ENCODE measurements at regions not wholly inside any gene's neighbourhood (a gene's known extent, or its start where the extent isn't known, plus 50 kb on each side); places are given as distances from the start of the nearest gene placed in this dataset.

DNA sequence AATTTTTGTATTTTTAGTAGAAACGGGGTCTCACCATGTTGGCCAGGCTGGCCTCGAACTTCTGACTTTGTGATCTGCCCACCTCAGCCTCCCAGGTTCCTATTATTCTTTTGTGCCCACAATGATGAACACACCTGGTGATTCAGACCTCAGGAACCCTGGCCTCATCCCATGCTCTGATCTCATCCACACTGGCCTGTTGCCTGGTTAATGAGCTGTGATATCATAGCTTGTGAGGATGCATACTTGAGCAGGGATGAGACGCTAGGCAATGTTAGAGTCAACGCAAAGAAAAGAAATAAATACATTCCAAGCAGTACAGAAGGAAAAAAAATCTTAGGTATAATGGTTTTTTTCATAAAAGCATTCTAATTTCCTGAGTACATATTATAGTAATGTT, 82.4 kb upstream of the RNF32 start:
- H3K27ac Mint-ChIP-seq (ENCODE audit: unreplicated experiment), result no peak overlapping the region
- BruUV-seq (replicated peaks), result no TSS peak

DNA sequence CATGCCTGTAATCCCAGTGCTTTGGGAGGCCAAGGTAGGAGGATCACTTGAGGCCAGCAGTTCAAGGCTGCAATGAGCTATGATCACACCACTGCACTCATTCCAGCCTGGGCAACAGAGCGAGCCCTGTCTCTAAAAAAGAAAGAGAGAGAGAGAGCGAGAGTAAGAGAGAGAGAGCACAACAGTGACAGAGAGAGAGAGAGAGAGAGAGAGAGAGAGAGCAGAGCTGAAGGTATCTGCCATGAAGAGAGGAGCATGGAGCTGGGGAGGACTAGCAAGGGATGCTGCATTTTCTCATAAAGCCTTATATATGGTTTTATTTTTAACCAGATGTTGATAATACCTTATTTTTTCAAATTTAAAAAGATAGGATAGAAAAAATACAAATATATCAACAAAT, 84.5 kb upstream of the RNF32 start:
- intact Hi-C loops (cut with micrococcal nuclease; ENCODE audit: unreplicated experiment), result no loop called here
- Mint-ChIP-seq H3K9me3 (ENCODE audit: low read depth, unreplicated experiment) (no peaks in the 10 kb centered on the region), H3K4me3 (ENCODE audit: low read depth, unreplicated experiment) (no peak overlapping the region), H3K36me3 (ENCODE audit: insufficient read depth, unreplicated experiment) (no peaks in the 10 kb centered on the region), H3K27me3 (ENCODE audit: unreplicated experiment) (peaks cover 3% of the 10 kb centered on the region), H3K27ac (ENCODE audit: unreplicated experiment) (no peak overlapping the region), H3K4me1 (ENCODE audit: low read depth, unreplicated experiment) (no peaks in the 10 kb centered on the region)
- TF ChIP-seq, protein P1, sequence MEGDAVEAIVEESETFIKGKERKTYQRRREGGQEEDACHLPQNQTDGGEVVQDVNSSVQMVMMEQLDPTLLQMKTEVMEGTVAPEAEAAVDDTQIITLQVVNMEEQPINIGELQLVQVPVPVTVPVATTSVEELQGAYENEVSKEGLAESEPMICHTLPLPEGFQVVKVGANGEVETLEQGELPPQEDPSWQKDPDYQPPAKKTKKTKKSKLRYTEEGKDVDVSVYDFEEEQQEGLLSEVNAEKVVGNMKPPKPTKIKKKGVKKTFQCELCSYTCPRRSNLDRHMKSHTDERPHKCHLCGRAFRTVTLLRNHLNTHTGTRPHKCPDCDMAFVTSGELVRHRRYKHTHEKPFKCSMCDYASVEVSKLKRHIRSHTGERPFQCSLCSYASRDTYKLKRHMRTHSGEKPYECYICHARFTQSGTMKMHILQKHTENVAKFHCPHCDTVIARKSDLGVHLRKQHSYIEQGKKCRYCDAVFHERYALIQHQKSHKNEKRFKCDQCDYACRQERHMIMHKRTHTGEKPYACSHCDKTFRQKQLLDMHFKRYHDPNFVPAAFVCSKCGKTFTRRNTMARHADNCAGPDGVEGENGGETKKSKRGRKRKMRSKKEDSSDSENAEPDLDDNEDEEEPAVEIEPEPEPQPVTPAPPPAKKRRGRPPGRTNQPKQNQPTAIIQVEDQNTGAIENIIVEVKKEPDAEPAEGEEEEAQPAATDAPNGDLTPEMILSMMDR (IDR thresholded peaks at IDR 0.05; ENCODE audit: unreplicated experiment), result no peak
- no TSS peak for BruUV-seq (replicated peaks)
- CTCF ChIA-PET, result no interaction called here
- DNase-seq, result no peak

More for the DNA sequence above, 82.4 kb upstream of the RNF32 start:
- no peaks in the 10 kb centered on the region for H3K36me3 Mint-ChIP-seq (ENCODE audit: insufficient read depth, unreplicated experiment)
- H3K4me3 Mint-ChIP-seq (ENCODE audit: low read depth, unreplicated experiment), result no peak overlapping the region
- CTCF ChIA-PET, result interaction anchor here (0.6 kb wide), 1 partner anchor 494 kb away, joined by 3 read pairs; no protein-coding TSS in a partner anchor
- TF ChIP-seq, protein P1 (IDR thresholded peaks at IDR 0.05; ENCODE audit: unreplicated experiment), result no peak
- no peak for DNase-seq
- no peaks in the 10 kb centered on the region for H3K4me1 Mint-ChIP-seq (ENCODE audit: low read depth, unreplicated experiment)
- H3K27me3 Mint-ChIP-seq (ENCODE audit: unreplicated experiment), result peaks cover 23% of the 10 kb centered on the region
- intact Hi-C loops (cut with micrococcal nuclease; ENCODE audit: unreplicated experiment), result no loop called here
- no peaks in the 10 kb centered on the region for H3K9me3 Mint-ChIP-seq (ENCODE audit: low read depth, unreplicated experiment)

DNA sequence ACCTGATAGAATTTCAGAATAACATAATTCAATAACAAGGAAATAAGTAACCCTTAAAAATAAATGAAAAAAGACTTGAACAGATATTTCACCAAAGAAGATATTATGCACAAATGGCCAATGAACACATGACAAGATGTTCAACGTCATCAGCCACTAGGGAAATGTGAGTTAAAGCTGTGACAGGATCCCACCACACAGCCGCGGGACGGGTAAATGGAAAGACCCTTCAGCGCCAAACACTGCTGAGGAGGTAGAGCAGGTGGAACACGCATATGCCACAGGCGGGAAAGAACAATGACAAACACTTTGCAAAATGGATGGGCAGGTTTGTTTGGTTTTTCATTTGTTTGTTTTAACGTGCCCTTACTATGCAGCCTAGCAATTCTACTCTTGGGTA, 86.1 kb upstream of the RNF32 start:
- no peak overlapping the region for H3K4me3 Mint-ChIP-seq (ENCODE audit: low read depth, unreplicated experiment)
- intact Hi-C loops (cut with micrococcal nuclease; ENCODE audit: unreplicated experiment), result no loop called here
- no peak for DNase-seq
- CTCF ChIA-PET, result interaction anchor here (0.7 kb wide), 1 partner anchor 470 kb away, joined by 5 read pairs; no protein-coding TSS in a partner anchor
- no peaks in the 10 kb centered on the region for H3K9me3 Mint-ChIP-seq (ENCODE audit: low read depth, unreplicated experiment)
- no TSS peak for BruUV-seq (replicated peaks)
- H3K27me3 Mint-ChIP-seq (ENCODE audit: unreplicated experiment), result peaks cover 10% of the 10 kb centered on the region
- TF ChIP-seq, protein P1 (IDR thresholded peaks at IDR 0.05; ENCODE audit: unreplicated experiment), result no peak
- no peaks in the 10 kb centered on the region for H3K36me3 Mint-ChIP-seq (ENCODE audit: insufficient read depth, unreplicated experiment)
- H3K27ac Mint-ChIP-seq (ENCODE audit: unreplicated experiment), result no peak overlapping the region
- no peaks in the 10 kb centered on the region for H3K4me1 Mint-ChIP-seq (ENCODE audit: low read depth, unreplicated experiment)

- CTCF ChIA-PET, result no interaction called here
- Mint-ChIP-seq H3K27me3 (ENCODE audit: unreplicated experiment) (peaks cover 20% of the 10 kb centered on the region), H3K4me1 (ENCODE audit: low read depth, unreplicated experiment) (no peaks in the 10 kb centered on the region), H3K36me3 (ENCODE audit: insufficient read depth, unreplicated experiment) (no peaks in the 10 kb centered on the region), H3K27ac (ENCODE audit: unreplicated experiment) (no peak overlapping the region), H3K9me3 (ENCODE audit: low read depth, unreplicated experiment) (no peaks in the 10 kb centered on the region), H3K4me3 (ENCODE audit: low read depth, unreplicated experiment) (no peak overlapping the region)
- DNase-seq, result no peak
- no TSS peak for BruUV-seq (replicated peaks)
- TF ChIP-seq, protein P1 (IDR thresholded peaks at IDR 0.05; ENCODE audit: unreplicated experiment), result no peak
- intact Hi-C loops (cut with micrococcal nuclease; ENCODE audit: unreplicated experiment), result no loop called here
Measured at GRCh38 chr7:156549636-156550035, 90.9 kb upstream of the RNF32 start.
